ENCODE measurements at regions not wholly inside any gene's neighbourhood (a gene's known extent, or its start where the extent isn't known, plus 50 kb on each side); places are given as distances from the start of the nearest gene placed in this dataset.
"Not testable (repeated sequence)": the region's sequence is repeated elsewhere in the genome, so short reads cannot be mapped to it uniquely, and the experiment has no call there.

DNA sequence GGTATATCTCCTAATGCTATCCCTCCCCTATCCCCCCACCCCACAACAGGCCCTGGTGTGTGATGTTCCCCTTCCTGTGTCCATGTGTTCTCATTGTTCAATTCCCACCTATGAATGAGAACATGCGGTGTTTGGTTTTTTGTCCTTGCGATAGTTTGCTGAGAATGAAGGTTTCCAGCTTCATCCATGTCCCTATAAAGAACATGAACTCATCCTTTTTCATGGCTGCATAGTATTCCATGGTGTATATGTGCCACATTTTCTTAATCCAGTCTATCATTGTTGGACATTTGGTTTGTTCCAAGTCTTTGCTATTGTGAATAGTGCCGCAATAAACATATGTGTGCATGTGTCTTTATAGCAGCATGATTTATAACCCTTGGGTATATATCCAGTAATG, 77.7 kb upstream of the CXCL13 start:
- not testable (repeated sequence) for TF ChIP-seq CTCF (conservative IDR thresholded peaks at IDR 0.05); EZH2 (IDR thresholded peaks at IDR 0.05; ENCODE audit: low read depth)

All from PC-9 (cell line).